ENCODE measurements at regions not wholly inside any gene's neighbourhood (a gene's known extent, or its start where the extent isn't known, plus 50 kb on each side); places are given as distances from the start of the nearest gene placed in this dataset.

GRCh38 chr10:105855791-105856190 is 1214.7 kb downstream of the SORCS3 start:
- no peak overlapping the region for H3K27ac Mint-ChIP-seq
- CTCF ChIA-PET = no interaction called here
- H3K9me3 Mint-ChIP-seq = no peaks in the 10 kb centered on the region
- ATAC-seq = no peak
- H3K36me3 Mint-ChIP-seq (ENCODE audit: low read depth) = no peaks in the 10 kb centered on the region
- TF ChIP-seq, protein P1, sequence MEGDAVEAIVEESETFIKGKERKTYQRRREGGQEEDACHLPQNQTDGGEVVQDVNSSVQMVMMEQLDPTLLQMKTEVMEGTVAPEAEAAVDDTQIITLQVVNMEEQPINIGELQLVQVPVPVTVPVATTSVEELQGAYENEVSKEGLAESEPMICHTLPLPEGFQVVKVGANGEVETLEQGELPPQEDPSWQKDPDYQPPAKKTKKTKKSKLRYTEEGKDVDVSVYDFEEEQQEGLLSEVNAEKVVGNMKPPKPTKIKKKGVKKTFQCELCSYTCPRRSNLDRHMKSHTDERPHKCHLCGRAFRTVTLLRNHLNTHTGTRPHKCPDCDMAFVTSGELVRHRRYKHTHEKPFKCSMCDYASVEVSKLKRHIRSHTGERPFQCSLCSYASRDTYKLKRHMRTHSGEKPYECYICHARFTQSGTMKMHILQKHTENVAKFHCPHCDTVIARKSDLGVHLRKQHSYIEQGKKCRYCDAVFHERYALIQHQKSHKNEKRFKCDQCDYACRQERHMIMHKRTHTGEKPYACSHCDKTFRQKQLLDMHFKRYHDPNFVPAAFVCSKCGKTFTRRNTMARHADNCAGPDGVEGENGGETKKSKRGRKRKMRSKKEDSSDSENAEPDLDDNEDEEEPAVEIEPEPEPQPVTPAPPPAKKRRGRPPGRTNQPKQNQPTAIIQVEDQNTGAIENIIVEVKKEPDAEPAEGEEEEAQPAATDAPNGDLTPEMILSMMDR (IDR thresholded peaks at IDR 0.05) = no peak
- no peak overlapping the region for H3K4me3 Mint-ChIP-seq
- POLR2A ChIA-PET = no interaction called here
- intact Hi-C loops (cut with micrococcal nuclease) = no loop called here
- H3K4me1 Mint-ChIP-seq (ENCODE audit: low read depth) = peaks cover 3% of the 10 kb centered on the region
- peaks cover 3% of the 10 kb centered on the region for H3K27me3 Mint-ChIP-seq
- no peak for DNase-seq

DNA sequence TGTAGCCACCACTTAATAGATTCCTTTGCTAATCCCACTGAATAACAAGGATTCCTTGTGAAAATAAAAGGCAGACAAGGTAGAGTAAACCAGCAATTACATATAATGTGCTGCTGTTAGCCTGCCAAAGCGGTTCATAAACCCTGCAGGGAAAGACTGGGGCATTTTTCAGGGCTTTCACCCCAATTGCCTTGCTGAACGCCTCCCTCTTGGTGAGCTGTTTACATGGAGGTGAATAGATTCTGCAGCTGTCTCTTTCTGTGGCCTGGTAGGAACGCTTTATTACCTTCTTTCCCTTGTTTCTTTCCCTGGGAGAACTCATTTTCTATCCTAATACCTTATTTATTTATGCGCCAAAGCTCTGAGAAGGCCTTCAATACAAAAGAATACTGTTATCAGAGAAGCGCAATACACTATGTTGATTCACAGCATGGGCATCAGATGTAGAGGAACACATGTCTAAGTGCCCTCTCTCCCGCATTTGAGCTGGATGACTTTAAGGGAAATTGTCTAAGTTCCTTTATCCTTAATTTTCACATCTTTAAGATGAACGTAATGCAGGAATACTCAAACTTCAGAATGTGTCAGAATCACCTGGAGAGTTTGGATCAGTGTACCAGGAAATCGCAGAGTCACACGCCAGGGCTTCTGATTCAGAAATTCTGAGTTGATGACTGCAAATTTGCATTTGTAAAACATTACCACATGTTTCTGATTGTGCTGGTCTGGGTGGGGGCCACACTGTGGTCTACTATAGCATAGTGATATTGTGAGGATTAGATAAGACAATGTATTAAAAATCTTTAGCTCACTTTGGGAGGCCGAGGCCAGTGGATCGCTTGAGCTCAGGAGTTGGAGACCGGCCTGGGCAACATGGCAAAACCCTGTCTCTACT is 1203.8 kb downstream of the SORCS3 start:
- CTCF ChIA-PET = no interaction called here
- DNase-seq (no peak), ATAC-seq (no peak)
- no peak overlapping the region for H3K4me3 Mint-ChIP-seq
- no peaks in the 10 kb centered on the region for H3K36me3 Mint-ChIP-seq (ENCODE audit: low read depth)
- TF ChIP-seq, protein P1 (IDR thresholded peaks at IDR 0.05) = no peak
- POLR2A ChIA-PET = no interaction called here
- peaks cover 3% of the 10 kb centered on the region for H3K4me1 Mint-ChIP-seq (ENCODE audit: low read depth)
- no peaks in the 10 kb centered on the region for H3K27me3 Mint-ChIP-seq
- no peaks in the 10 kb centered on the region for H3K9me3 Mint-ChIP-seq
- H3K27ac Mint-ChIP-seq = no peak overlapping the region
- intact Hi-C loops (cut with micrococcal nuclease) = no loop called here

DNA sequence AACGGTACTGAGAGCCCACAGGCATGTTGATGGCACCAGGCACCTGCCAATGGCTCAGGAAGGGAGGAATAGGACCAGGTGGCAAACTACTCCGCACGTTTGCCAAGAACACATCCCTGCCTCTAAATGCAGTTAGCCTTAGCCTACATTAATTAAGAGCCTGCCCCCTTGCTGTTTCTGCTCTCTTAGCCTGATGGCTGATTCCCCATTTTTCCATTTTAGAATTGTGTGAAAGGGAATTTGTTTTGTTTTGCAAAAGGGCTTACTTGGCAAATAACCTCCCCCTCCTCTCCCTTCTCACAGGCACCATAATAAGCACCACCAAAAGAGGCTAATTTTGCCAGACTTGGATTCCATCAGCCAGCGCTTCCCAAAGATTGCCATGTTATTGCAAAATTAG is 1203.2 kb downstream of the SORCS3 start:
- no peaks in the 10 kb centered on the region for H3K27me3 Mint-ChIP-seq
- H3K4me1 Mint-ChIP-seq (ENCODE audit: low read depth) = peaks cover 4% of the 10 kb centered on the region
- DNase-seq (no peak), ATAC-seq (no peak)
- TF ChIP-seq, protein P1 (IDR thresholded peaks at IDR 0.05) = no peak
- no peak overlapping the region for H3K4me3 Mint-ChIP-seq
- H3K27ac Mint-ChIP-seq = no peak overlapping the region
- no peaks in the 10 kb centered on the region for H3K36me3 Mint-ChIP-seq (ENCODE audit: low read depth)
- CTCF ChIA-PET = no interaction called here
- intact Hi-C loops (cut with micrococcal nuclease) = no loop called here
- H3K9me3 Mint-ChIP-seq = no peaks in the 10 kb centered on the region
- POLR2A ChIA-PET = no interaction called here

GRCh38 chr10:105843786-105844185 is 1202.7 kb downstream of the SORCS3 start:
- TF ChIP-seq, protein P1 (IDR thresholded peaks at IDR 0.05) = no peak
- Mint-ChIP-seq H3K9me3 (no peaks in the 10 kb centered on the region), H3K27ac (no peak overlapping the region), H3K4me3 (no peak overlapping the region), H3K4me1 (ENCODE audit: low read depth) (peaks cover 4% of the 10 kb centered on the region), H3K36me3 (ENCODE audit: low read depth) (no peaks in the 10 kb centered on the region), H3K27me3 (no peaks in the 10 kb centered on the region)
- POLR2A ChIA-PET = no interaction called here
- CTCF ChIA-PET = no interaction called here
- DNase-seq (no peak), ATAC-seq (no peak)
- intact Hi-C loops (cut with micrococcal nuclease) = no loop called here

- no peak overlapping the region for H3K4me3 Mint-ChIP-seq
- DNase-seq (no peak), ATAC-seq (no peak)
- TF ChIP-seq, protein P1 (IDR thresholded peaks at IDR 0.05) = no peak
- intact Hi-C loops (cut with micrococcal nuclease) = no loop called here
- H3K4me1 Mint-ChIP-seq (ENCODE audit: low read depth) = peaks cover 12% of the 10 kb centered on the region
- POLR2A ChIA-PET = no interaction called here
- H3K9me3 Mint-ChIP-seq = no peaks in the 10 kb centered on the region
- H3K27ac Mint-ChIP-seq = no peak overlapping the region
- no peaks in the 10 kb centered on the region for H3K36me3 Mint-ChIP-seq (ENCODE audit: low read depth)
- H3K27me3 Mint-ChIP-seq = no peaks in the 10 kb centered on the region
- CTCF ChIA-PET = no interaction called here
Observed at GRCh38 chr10:105840288-105840770, 1199.2 kb downstream of the SORCS3 start.
